Testis (tissue), 2 donors: ENCODE measurements at regions not wholly inside any gene's neighbourhood (a gene's known extent, or its start where the extent isn't known, plus 50 kb on each side); places are given as distances from the start of the nearest gene placed in this dataset.

Experiments
- DNase-seq: peaks from one replicate; pipeline ENCODE4 v3.0.0-alpha.2; 2019
- H3K27ac ChIP-seq, 2 donors: fragments of 200-600 bp; sonication (generic); one replicate each; pipeline ENCODE4 v1.5.1; 2019
- H3K27me3 ChIP-seq: fragments of 200-600 bp; sonication (generic); one replicate; pipeline ENCODE4 v1.5.1; 2019
- H3K36me3 ChIP-seq: fragments of 200-600 bp; sonication (generic); one replicate; pipeline ENCODE4 v1.5.1; 2017; ENCODE audit warnings: low read depth; ENCODE audit errors: missing control alignments
- H3K4me1 ChIP-seq: fragments of 200-600 bp; sonication (generic); one replicate; pipeline ENCODE4 v1.5.1; 2019
- H3K4me3 ChIP-seq, 2 donors: fragments of 200-600 bp; sonication (generic); one replicate each; pipeline ENCODE4 v1.5.1; 2017 to 2019
- H3K9me3 ChIP-seq: fragments of 200-600 bp; sonication (generic); one replicate; pipeline ENCODE4 v1.5.1; 2017
- CTCF ChIP-seq, 3 experiments: fragments of 450-650 bp in 2 of 3; fragments of 200-600 bp in 1 of 3; sonication (generic) in 1 of 3; IDR thresholded peaks; one replicate each; pipeline ENCODE4 v1.5.1; 2016 to 2019; ENCODE audit warnings: antibody characterized with exemption in 3 of 3, mild to moderate bottlenecking in 2 of 3, moderate library complexity in 1 of 3
- POLR2A ChIP-seq: fragments of 450-650 bp; IDR thresholded peaks from one replicate; pipeline ENCODE4 v1.6.1; 2017; ENCODE audit warnings: antibody characterized with exemption, mild to moderate bottlenecking, moderate library complexity
- WGBS, 2 donors: methylation state at CpG; one replicate each; pipeline ENCODE4 v1.1.5; 2018; 5-methylcytosine and 5-hydroxymethylcytosine counted together
- intact Hi-C: fragments of 100-400 bp; cut with DNase I; formaldehyde crosslinking; loops from one replicate; pipeline ENCODE4 v1.15.1; 2023; ENCODE audit warnings: low total_unique reads

GRCh38 chr17:13962716-13963240 lies 106.5 kb upstream of the COX10 start:
- no peaks in the 10 kb centered on the region for H3K27me3 ChIP-seq
- H3K4me1 ChIP-seq, result no peaks in the 10 kb centered on the region
- H3K36me3 ChIP-seq, result no peaks in the 10 kb centered on the region
- intact Hi-C loops, result no loop called here
- 88 to 89% methylated on average over 2 of the region's 2 CpGs for WGBS, 2 donors
- DNase-seq, result no peak
- no peak overlapping the region for H3K4me3 ChIP-seq
- no peak overlapping the region for H3K27ac ChIP-seq
- TF ChIP-seq POLR2A (no peak), CTCF (IDR thresholded peaks at IDR 0.05) (no peak)
- H3K9me3 ChIP-seq, result no peaks in the 10 kb centered on the region

GRCh38 chr17:13967416-13967815 lies 101.9 kb upstream of the COX10 start:
- no peaks in the 10 kb centered on the region for H3K27me3 ChIP-seq
- H3K36me3 ChIP-seq, result no peaks in the 10 kb centered on the region
- WGBS, 2 donors, result 80 to 86% methylated on average over 7 of the region's 7 CpGs
- TF ChIP-seq CTCF (IDR thresholded peaks at IDR 0.05), result no peak
- TF ChIP-seq POLR2A, result no peak
- no peak for DNase-seq
- no peak overlapping the region for H3K27ac ChIP-seq
- intact Hi-C loops, result no loop called here
- H3K4me1 ChIP-seq, result no peaks in the 10 kb centered on the region
- no peaks in the 10 kb centered on the region for H3K9me3 ChIP-seq
- H3K4me3 ChIP-seq, result no peak overlapping the region

GRCh38 chr17:13970531-13970930 lies 98.8 kb upstream of the COX10 start:
- H3K27me3 ChIP-seq, result no peaks in the 10 kb centered on the region
- no peak overlapping the region for H3K4me3 ChIP-seq
- DNase-seq, result peak; percentile 31
- TF ChIP-seq POLR2A (no peak), CTCF (IDR thresholded peaks at IDR 0.05) (no peak)
- no peaks in the 10 kb centered on the region for H3K36me3 ChIP-seq
- intact Hi-C loops, result no loop called here
- H3K27ac ChIP-seq, result no peak overlapping the region
- no peaks in the 10 kb centered on the region for H3K9me3 ChIP-seq
- WGBS, 2 donors, result 51 to 68% methylated on average over 5 of the region's 5 CpGs
- H3K4me1 ChIP-seq, result no peaks in the 10 kb centered on the region

GRCh38 chr17:13973960-13974651 lies 95.2 kb upstream of the COX10 start:
- intact Hi-C loops, result no loop called here
- Histone ChIP-seq H3K27me3 (no peaks in the 10 kb centered on the region), H3K4me3 (no peak overlapping the region), H3K4me1 (no peaks in the 10 kb centered on the region), H3K27ac (no peak overlapping the region), H3K9me3 (no peaks in the 10 kb centered on the region), H3K36me3 (no peaks in the 10 kb centered on the region)
- DNase-seq, result no peak
- TF ChIP-seq CTCF (IDR thresholded peaks at IDR 0.05) (no peak), POLR2A (no peak)
- WGBS, 2 donors, result 81 to 84% methylated on average over 9 of the region's 9 CpGs

- H3K4me1 ChIP-seq, result no peaks in the 10 kb centered on the region
- no peaks in the 10 kb centered on the region for H3K9me3 ChIP-seq
- TF ChIP-seq POLR2A, result no peak
- no peak for TF ChIP-seq CTCF (IDR thresholded peaks at IDR 0.05)
- 94 to 95% methylated on average over 1 of the region's 1 CpG for WGBS, 2 donors
- no peak for DNase-seq
- no peak overlapping the region for H3K27ac ChIP-seq
- H3K27me3 ChIP-seq, result no peaks in the 10 kb centered on the region
- intact Hi-C loops, result no loop called here
- H3K4me3 ChIP-seq, result no peak overlapping the region
- H3K36me3 ChIP-seq, result no peaks in the 10 kb centered on the region
Measured at GRCh38 chr17:13977837-13978236, 91.5 kb upstream of the COX10 start.
